C4-2B (cell line): ENCODE measurements at regions not wholly inside any gene's neighbourhood (a gene's known extent, or its start where the extent isn't known, plus 50 kb on each side); places are given as distances from the start of the nearest gene placed in this dataset.

Experiments
- ZFX ChIP-seq: fragments of 450-650 bp; IDR thresholded peaks from 2 replicates; pipeline ENCODE4 v1.6.1; 2017
- TF ChIP-seq, protein P1 (sequence below): fragments of 450-650 bp; conservative IDR thresholded peaks from 2 replicates; pipeline ENCODE4 v1.5.1; 2017; ENCODE audit warnings: mild to moderate bottlenecking

DNA sequence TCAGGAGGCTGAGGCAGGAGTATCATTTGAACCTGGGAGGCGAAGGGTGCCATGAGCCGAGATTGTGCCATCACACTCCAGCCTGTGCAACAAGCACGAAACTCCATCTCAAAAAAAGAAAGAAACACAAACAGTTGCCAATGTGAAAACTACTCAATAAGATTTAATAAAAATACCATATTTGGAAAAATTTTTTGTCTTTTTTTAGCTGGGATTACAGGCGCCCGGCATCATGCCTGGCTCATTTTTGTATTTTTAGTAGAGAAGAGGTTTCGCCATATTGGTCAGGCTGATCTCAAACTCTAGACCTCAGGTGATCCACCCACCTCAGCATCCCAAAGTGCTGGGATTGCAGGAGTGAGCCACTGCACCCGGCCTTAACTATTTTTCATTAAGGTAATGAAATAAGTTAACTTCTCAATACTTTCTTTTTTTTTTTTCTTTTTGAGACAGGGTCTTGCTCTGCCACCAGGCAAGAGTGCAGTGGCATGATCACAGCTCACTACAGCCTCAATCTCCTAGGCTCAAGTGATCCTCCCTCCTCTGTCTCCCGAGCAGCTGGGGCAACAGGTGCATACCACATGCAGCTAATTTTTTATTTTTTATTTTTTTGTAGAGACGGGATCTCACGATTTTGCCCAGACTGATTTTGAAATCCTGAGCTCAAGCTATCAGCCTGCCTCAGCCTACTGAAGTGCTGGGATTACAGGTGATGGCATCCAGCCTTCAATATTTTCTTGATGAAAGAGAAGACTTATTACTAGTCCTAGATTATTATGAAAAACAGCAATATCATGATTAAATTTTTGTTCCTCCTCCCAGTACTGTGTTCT, 4746.2 kb upstream of the OR11H1 start:
- no peak for TF ChIP-seq ZFX
- TF ChIP-seq, protein P1, sequence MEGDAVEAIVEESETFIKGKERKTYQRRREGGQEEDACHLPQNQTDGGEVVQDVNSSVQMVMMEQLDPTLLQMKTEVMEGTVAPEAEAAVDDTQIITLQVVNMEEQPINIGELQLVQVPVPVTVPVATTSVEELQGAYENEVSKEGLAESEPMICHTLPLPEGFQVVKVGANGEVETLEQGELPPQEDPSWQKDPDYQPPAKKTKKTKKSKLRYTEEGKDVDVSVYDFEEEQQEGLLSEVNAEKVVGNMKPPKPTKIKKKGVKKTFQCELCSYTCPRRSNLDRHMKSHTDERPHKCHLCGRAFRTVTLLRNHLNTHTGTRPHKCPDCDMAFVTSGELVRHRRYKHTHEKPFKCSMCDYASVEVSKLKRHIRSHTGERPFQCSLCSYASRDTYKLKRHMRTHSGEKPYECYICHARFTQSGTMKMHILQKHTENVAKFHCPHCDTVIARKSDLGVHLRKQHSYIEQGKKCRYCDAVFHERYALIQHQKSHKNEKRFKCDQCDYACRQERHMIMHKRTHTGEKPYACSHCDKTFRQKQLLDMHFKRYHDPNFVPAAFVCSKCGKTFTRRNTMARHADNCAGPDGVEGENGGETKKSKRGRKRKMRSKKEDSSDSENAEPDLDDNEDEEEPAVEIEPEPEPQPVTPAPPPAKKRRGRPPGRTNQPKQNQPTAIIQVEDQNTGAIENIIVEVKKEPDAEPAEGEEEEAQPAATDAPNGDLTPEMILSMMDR: no peak
